A673 (cell line): ENCODE measurements at regions not wholly inside any gene's neighbourhood (a gene's known extent, or its start where the extent isn't known, plus 50 kb on each side); places are given as distances from the start of the nearest gene placed in this dataset.

Experiments used
- BruUV-seq: library from RNA; stranded (reverse); fragments of 400-500 nt; replicated peaks from 2 replicates; lab custom pipeline; 2021; lab: Mats Ljungman, UMichigan
- CTCF ChIA-PET: fragments of 300-600 bp; sonication (Branson Sonifier 250); formaldehyde crosslinking; loops from one replicate; lab custom pipeline; 2022; ENCODE audit warnings: antibody characterized with exemption; lab: Charles Lee
- POLR2A ChIA-PET: fragments of 300-600 bp; sonication (Branson Sonifier 250); formaldehyde crosslinking; loops from one replicate; lab custom pipeline; 2022; ENCODE audit warnings: antibody characterized with exemption; ENCODE audit not compliant: low non-redundant PET; lab: Charles Lee
- DNase-seq: peaks from one replicate; pipeline ENCODE4 v3.0.0-alpha.2; 2015; ENCODE audit warnings: low spot score
- H3K27ac ChIP-seq: fragments of 200-600 bp; sonication (generic); 2 replicates; pipeline ENCODE4 v1.5.1; 2016; ENCODE audit warnings: mixed run types, low read depth, mild to moderate bottlenecking, mixed read lengths, antibody characterized with exemption, low read length; ENCODE audit not compliant: poor library complexity, severe bottlenecking
- H3K27me3 ChIP-seq: fragments of 200-600 bp; sonication (generic); replicated peaks from 2 replicates; pipeline ENCODE4 v1.6.1; 2017; ENCODE audit warnings: mixed run types, low read depth, mild to moderate bottlenecking, mixed read lengths, antibody characterized with exemption, low read length; ENCODE audit not compliant: insufficient read depth, poor library complexity
- H3K36me3 ChIP-seq: fragments of 200-600 bp; sonication (generic); 2 replicates; pipeline ENCODE4 v1.6.1; 2016; ENCODE audit warnings: mixed run types, mild to moderate bottlenecking, mixed read lengths, antibody characterized with exemption, low read length; ENCODE audit not compliant: insufficient read depth, poor library complexity, severe bottlenecking
- H3K4me1 ChIP-seq: fragments of 200-600 bp; sonication (generic); 2 replicates; pipeline ENCODE4 v1.6.1; 2017; ENCODE audit warnings: mixed run types, mild to moderate bottlenecking, mixed read lengths, antibody characterized with exemption, low read length; ENCODE audit not compliant: insufficient read depth, poor library complexity, severe bottlenecking
- H3K4me3 ChIP-seq: fragments of 200-600 bp; sonication (generic); 2 replicates; pipeline ENCODE4 v1.5.1; 2016; ENCODE audit warnings: low read depth, mixed run types, mild to moderate bottlenecking, mixed read lengths, low read length; ENCODE audit not compliant: poor library complexity, severe bottlenecking
- H3K9me3 ChIP-seq: fragments of 200-600 bp; sonication (generic); 2 replicates; pipeline ENCODE4 v1.6.1; 2016; ENCODE audit warnings: mixed run types, low read depth, mild to moderate bottlenecking, mixed read lengths, antibody characterized with exemption, low read length; ENCODE audit not compliant: poor library complexity, severe bottlenecking
- CTCF ChIP-seq: fragments of 300-800, 200-600 bp; sonication (generic); conservative IDR thresholded peaks from 2 replicates; pipeline ENCODE4 v1.5.1; 2017; ENCODE audit warnings: low read depth, mild to moderate bottlenecking, antibody characterized with exemption, low read length, moderate library complexity, mixed read lengths
- EZH2 ChIP-seq: fragments of 200-600 bp; sonication (generic); IDR thresholded peaks from 2 replicates; pipeline ENCODE4 v1.6.1; 2017; ENCODE audit warnings: borderline replicate concordance, low read depth, mild to moderate bottlenecking, mixed read lengths, antibody characterized with exemption, low read length; ENCODE audit not compliant: poor library complexity, severe bottlenecking
- intact Hi-C: fragments of 100-400 bp; cut with micrococcal nuclease; formaldehyde crosslinking; loops from one replicate; pipeline ENCODE4 v1.10.0; 2022; ENCODE audit not compliant: unreplicated experiment

GRCh38 chr4:173669460-173670179 lies 139.6 kb upstream of the HAND2 start:
- intact Hi-C loops: no loop called here
- Histone ChIP-seq H3K27me3 (no peaks in the 10 kb centered on the region), H3K4me3 (no peak overlapping the region), H3K9me3 (no peaks in the 10 kb centered on the region), H3K27ac (no peak overlapping the region), H3K36me3 (no peaks in the 10 kb centered on the region), H3K4me1 (no peaks in the 10 kb centered on the region)
- no TSS peak for BruUV-seq
- TF ChIP-seq EZH2 (no peak), CTCF (no peak)
- ChIA-PET POLR2A (no interaction called here), CTCF (no interaction called here)
- DNase-seq: no peak

GRCh38 chr4:173661001-173661400 lies 131.0 kb upstream of the HAND2 start:
- Histone ChIP-seq H3K27ac (no peak overlapping the region), H3K9me3 (no peaks in the 10 kb centered on the region), H3K36me3 (no peaks in the 10 kb centered on the region), H3K4me3 (no peak overlapping the region), H3K4me1 (no peaks in the 10 kb centered on the region), H3K27me3 (no peaks in the 10 kb centered on the region)
- DNase-seq: no peak
- POLR2A ChIA-PET: no interaction called here
- no TSS peak for BruUV-seq
- intact Hi-C loops: no loop called here
- CTCF ChIA-PET: no interaction called here
- TF ChIP-seq CTCF: no peak
- TF ChIP-seq EZH2: no peak

- POLR2A ChIA-PET: no interaction called here
- BruUV-seq: no TSS peak
- intact Hi-C loops: no loop called here
- no peaks in the 10 kb centered on the region for H3K9me3 ChIP-seq
- H3K27ac ChIP-seq: no peak overlapping the region
- H3K4me3 ChIP-seq: no peak overlapping the region
- no peaks in the 10 kb centered on the region for H3K36me3 ChIP-seq
- TF ChIP-seq EZH2: no peak
- no peak for TF ChIP-seq CTCF
- CTCF ChIA-PET: no interaction called here
- H3K27me3 ChIP-seq: no peaks in the 10 kb centered on the region
- DNase-seq: no peak
- H3K4me1 ChIP-seq: no peaks in the 10 kb centered on the region
These were observed 126.9 kb upstream of the HAND2 start for GRCh38 chr4:173656898-173657297.
